ENCODE measurements at regions not wholly inside any gene's neighbourhood (a gene's known extent, or its start where the extent isn't known, plus 50 kb on each side); places are given as distances from the start of the nearest gene placed in this dataset.
A peak's percentile ranks its signal among the peaks of the same experiment; 100 is the strongest.

- 10% methylated on average over 4 of the region's 4 CpGs for WGBS (ENCODE audit: insufficient coverage, insufficient replicate concordance, low lambda C conversion rate, missing lambda C conversion rate)
- FAIRE-seq (no peak), ATAC-seq (no peak), DNase-seq (ENCODE audit: low read depth, low spot score) (no peak)
- H3K4me1 ChIP-seq (ENCODE audit: control insufficient read depth, insufficient read depth, low read length): no peaks in the 10 kb centered on the region
- ChIA-PET SMC1A (ENCODE audit: uncharacterized antibody, unreplicated experiment) (interaction anchor here (0.8 to 1.0 kb wide), 2 partner anchors 12 to 13 kb away, joined by 4 to 6 read pairs; no protein-coding TSS in a partner anchor), POLR2A (no interaction called here), CTCF (interaction anchor here (1.0 to 1.3 kb wide), 2 partner anchors 10 to 45 kb away, joined by 3 read pairs; no protein-coding TSS in a partner anchor), RAD21 (ENCODE audit: unreplicated experiment) (no interaction called here)
- no peak overlapping the region for H2AFZ ChIP-seq (ENCODE audit: control insufficient read depth, low read depth, low read length)
- no TSS peak for BruUV-seq (replicated peaks)
- intact Hi-C loops (cut with micrococcal nuclease; ENCODE audit: unreplicated experiment) (no loop called here), in situ Hi-C loops (cut with MboI) (no loop called here)
- no peak overlapping the region for H3K4me3 ChIP-seq
- H4K20me1 ChIP-seq (ENCODE audit: control insufficient read depth, insufficient read depth): no peaks in the 10 kb centered on the region
- no peak overlapping the region for H3K27ac ChIP-seq (ENCODE audit: control insufficient read depth, insufficient read depth)
- no peaks in the 10 kb centered on the region for H3K27me3 ChIP-seq (replicated peaks in 1 of 2; ENCODE audit: control insufficient read depth in 2 of 2, insufficient read depth in 2 of 2, low read length in 1 of 2)
- H3K4me2 ChIP-seq (ENCODE audit: control insufficient read depth, insufficient read depth): no peak overlapping the region
- no peak overlapping the region for H3K9ac ChIP-seq (ENCODE audit: control insufficient read depth, insufficient read depth, low read length)
- no peak for TF ChIP-seq NFYB (IDR thresholded peaks at IDR 0.05; ENCODE audit: insufficient read depth, low read depth, low read length)
- TF ChIP-seq POLR2AphosphoS5 (IDR thresholded peaks at IDR 0.05; ENCODE audit: low read length): no peak
- no peak for TF ChIP-seq JUND (IDR thresholded peaks at IDR 0.05; ENCODE audit: low read depth, low read length)
- no peak for TF ChIP-seq ZBED1 (IDR thresholded peaks at IDR 0.05; ENCODE audit: borderline replicate concordance)
- no peaks in the 10 kb centered on the region for H3K36me3 ChIP-seq (ENCODE audit: control insufficient read depth in 2 of 2, insufficient read depth in 2 of 2, low read length in 1 of 2)
- H3K9me3 ChIP-seq (replicated peaks; ENCODE audit: control insufficient read depth, insufficient read depth, low read length): no peaks in the 10 kb centered on the region
- no peaks in the 10 kb centered on the region for H3K79me2 ChIP-seq (ENCODE audit: control insufficient read depth, insufficient read depth, low read length)
Observed at GRCh38 chr9:27771803-27772545, 198.7 kb upstream of the C9orf72 start.

- no peak overlapping the region for H3K4me2 ChIP-seq (ENCODE audit: control insufficient read depth, insufficient read depth)
- 11% methylated on average over 7 of the region's 7 CpGs for WGBS (ENCODE audit: insufficient coverage, insufficient replicate concordance, low lambda C conversion rate, missing lambda C conversion rate)
- BruUV-seq (replicated peaks): no TSS peak
- H3K27ac ChIP-seq (ENCODE audit: control insufficient read depth, insufficient read depth): no peak overlapping the region
- no peaks in the 10 kb centered on the region for H3K27me3 ChIP-seq (replicated peaks in 1 of 2; ENCODE audit: control insufficient read depth in 2 of 2, insufficient read depth in 2 of 2, low read length in 1 of 2)
- H3K36me3 ChIP-seq (ENCODE audit: control insufficient read depth in 2 of 2, insufficient read depth in 2 of 2, low read length in 1 of 2): no peaks in the 10 kb centered on the region
- H3K9ac ChIP-seq (ENCODE audit: control insufficient read depth, insufficient read depth, low read length): no peak overlapping the region
- CTCF ChIA-PET: interaction anchor here (1.0 to 1.2 kb wide), 4 partner anchors 8 to 58 kb away, joined by 3 read pairs; no protein-coding TSS in a partner anchor
- ATAC-seq (peak; percentile 82), DNase-seq (ENCODE audit: low read depth, low spot score) (peak; percentile 13), FAIRE-seq (no peak)
- H3K4me1 ChIP-seq (ENCODE audit: control insufficient read depth, insufficient read depth, low read length): no peaks in the 10 kb centered on the region
- POLR2A ChIA-PET: interaction anchor here (1.6 to 2.0 kb wide), 2 partner anchors 19 to 58 kb away, joined by 4 to 6 read pairs; no protein-coding TSS in a partner anchor
- no peak overlapping the region for H2AFZ ChIP-seq (ENCODE audit: control insufficient read depth, low read depth, low read length)
- TF ChIP-seq, protein P1, sequence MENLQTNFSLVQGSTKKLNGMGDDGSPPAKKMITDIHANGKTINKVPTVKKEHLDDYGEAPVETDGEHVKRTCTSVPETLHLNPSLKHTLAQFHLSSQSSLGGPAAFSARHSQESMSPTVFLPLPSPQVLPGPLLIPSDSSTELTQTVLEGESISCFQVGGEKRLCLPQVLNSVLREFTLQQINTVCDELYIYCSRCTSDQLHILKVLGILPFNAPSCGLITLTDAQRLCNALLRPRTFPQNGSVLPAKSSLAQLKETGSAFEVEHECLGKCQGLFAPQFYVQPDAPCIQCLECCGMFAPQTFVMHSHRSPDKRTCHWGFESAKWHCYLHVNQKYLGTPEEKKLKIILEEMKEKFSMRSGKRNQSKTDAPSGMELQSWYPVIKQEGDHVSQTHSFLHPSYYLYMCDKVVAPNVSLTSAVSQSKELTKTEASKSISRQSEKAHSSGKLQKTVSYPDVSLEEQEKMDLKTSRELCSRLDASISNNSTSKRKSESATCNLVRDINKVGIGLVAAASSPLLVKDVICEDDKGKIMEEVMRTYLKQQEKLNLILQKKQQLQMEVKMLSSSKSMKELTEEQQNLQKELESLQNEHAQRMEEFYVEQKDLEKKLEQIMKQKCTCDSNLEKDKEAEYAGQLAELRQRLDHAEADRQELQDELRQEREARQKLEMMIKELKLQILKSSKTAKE (IDR thresholded peaks at IDR 0.05; ENCODE audit: low read depth, poor library complexity, severe bottlenecking): no peak
- TF ChIP-seq IKZF1 (conservative IDR thresholded peaks at IDR 0.05) (peak; percentile 77), KAT2A (conservative IDR thresholded peaks at IDR 0.05; ENCODE audit: control insufficient read depth, low read depth, low read length) (no peak), SMARCA5 (IDR thresholded peaks at IDR 0.05) (0 out of 2 replicates have a peak, but pooled peaks have one; percentile 40), TCF12 (IDR thresholded peaks at IDR 0.05; ENCODE audit: low read depth, low read length) (0 out of 2 replicates have a peak, but pooled peaks have one; percentile 4), MTA2 (IDR thresholded peaks at IDR 0.05; ENCODE audit: low read depth) (peak; percentile 38; the same call in 1 of the 2 replicates), IKZF2 (IDR thresholded peaks at IDR 0.05) (peak; percentile 41 to 70; a peak in 3 of 4 replicates), YY1 (IDR thresholded peaks at IDR 0.05; ENCODE audit: low read depth, low read length) (peak; percentile 31; the same call in 1 of the 2 replicates), EED (IDR thresholded peaks at IDR 0.05; ENCODE audit: low read depth) (peak; percentile 13; the same call in 1 of the 2 replicates), DPF2 (IDR thresholded peaks at IDR 0.05) (peak; percentile 68; the same call in 1 of the 2 replicates)
- no peaks in the 10 kb centered on the region for H4K20me1 ChIP-seq (ENCODE audit: control insufficient read depth, insufficient read depth)
- in situ Hi-C loops (cut with MboI): no loop called here
- H3K4me3 ChIP-seq: no peak overlapping the region
- SMC1A ChIA-PET (ENCODE audit: uncharacterized antibody, unreplicated experiment): interaction anchor here (0.8 to 8.1 kb wide), 13 partner anchors 7 to 104 kb away, joined by 3 to 54 read pairs (median 4); no protein-coding TSS in a partner anchor
- no peaks in the 10 kb centered on the region; the same call in 2 of the 3 replicates for H3K9me3 ChIP-seq (replicated peaks; ENCODE audit: control insufficient read depth, insufficient read depth, low read length)
- RAD21 ChIA-PET (ENCODE audit: unreplicated experiment): interaction anchor here (0.6 to 2.3 kb wide), 11 partner anchors 9 to 260 kb away, joined by 3 to 10 read pairs (median 3); no protein-coding TSS in a partner anchor
- no peaks in the 10 kb centered on the region for H3K79me2 ChIP-seq (ENCODE audit: control insufficient read depth, insufficient read depth, low read length)
- intact Hi-C loops (cut with micrococcal nuclease; ENCODE audit: unreplicated experiment): no loop called here
Observed at GRCh38 chr9:27784847-27785713, 211.8 kb upstream of the C9orf72 start.
